ENCODE measurements at regions not wholly inside any gene's neighbourhood (a gene's known extent, or its start where the extent isn't known, plus 50 kb on each side); places are given as distances from the start of the nearest gene placed in this dataset.

- TF ChIP-seq CTCF (IDR thresholded peaks at IDR 0.05; ENCODE audit: low read depth, low read length): no peak
- DNase-seq (ENCODE audit: extremely low read depth, low read depth): no peak
Measured at GRCh38 chr9:21690561-21690960, 111.9 kb upstream of the MTAP start.

GRCh38 chr9:21692390-21692789 lies 110.0 kb upstream of the MTAP start:
- DNase-seq (ENCODE audit: extremely low read depth, low read depth): no peak
- TF ChIP-seq CTCF (IDR thresholded peaks at IDR 0.05; ENCODE audit: low read depth, low read length): no peak

- no peak for DNase-seq (ENCODE audit: extremely low read depth, low read depth)
- TF ChIP-seq CTCF (IDR thresholded peaks at IDR 0.05; ENCODE audit: low read depth, low read length): no peak
Measured at GRCh38 chr9:21694424-21694823, 108.0 kb upstream of the MTAP start.

- no peak for DNase-seq (ENCODE audit: extremely low read depth, low read depth)
- TF ChIP-seq CTCF (IDR thresholded peaks at IDR 0.05; ENCODE audit: low read depth, low read length): no peak
Measured at GRCh38 chr9:21695443-21695842, 107.0 kb upstream of the MTAP start.

GRCh38 chr9:21695874-21696341 lies 106.5 kb upstream of the MTAP start:
- no peak for TF ChIP-seq CTCF (IDR thresholded peaks at IDR 0.05; ENCODE audit: low read depth, low read length)
- DNase-seq (ENCODE audit: extremely low read depth, low read depth): no peak

- TF ChIP-seq CTCF (IDR thresholded peaks at IDR 0.05; ENCODE audit: low read depth, low read length): no peak
- no peak for DNase-seq (ENCODE audit: extremely low read depth, low read depth)
Measured at GRCh38 chr9:21696411-21696871, 106.0 kb upstream of the MTAP start.

GRCh38 chr9:21708260-21708711 lies 94.2 kb upstream of the MTAP start:
- no peak for DNase-seq (ENCODE audit: extremely low read depth, low read depth)
- TF ChIP-seq CTCF (IDR thresholded peaks at IDR 0.05; ENCODE audit: low read depth, low read length): no peak
